ENCODE measurements at regions not wholly inside any gene's neighbourhood (a gene's known extent, or its start where the extent isn't known, plus 50 kb on each side); places are given as distances from the start of the nearest gene placed in this dataset.

- no peak for TF ChIP-seq CTCF (conservative IDR thresholded peaks at IDR 0.05; ENCODE audit: low read length)
- no peak overlapping the region for H3K4me3 ChIP-seq (ENCODE audit: low read length)
- DNase-seq (ENCODE audit: low read depth), result no peak
Measured at GRCh38 chr9:118283488-118283887, 579.3 kb downstream of the TLR4 start.

- no peak overlapping the region for H3K4me3 ChIP-seq (ENCODE audit: low read length)
- TF ChIP-seq CTCF (conservative IDR thresholded peaks at IDR 0.05; ENCODE audit: low read length), result no peak
- no peak for DNase-seq (ENCODE audit: low read depth)
Measured at GRCh38 chr9:118290116-118290515, 585.9 kb downstream of the TLR4 start.

- no peak for DNase-seq (ENCODE audit: low read depth)
- no peak for TF ChIP-seq CTCF (conservative IDR thresholded peaks at IDR 0.05; ENCODE audit: low read length)
- H3K4me3 ChIP-seq (ENCODE audit: low read length), result no peak overlapping the region
Measured at GRCh38 chr9:118295413-118295812, 591.2 kb downstream of the TLR4 start.

GRCh38 chr9:118302721-118303120, 598.5 kb downstream of the TLR4 start:
- H3K4me3 ChIP-seq (ENCODE audit: low read length), result no peak overlapping the region
- no peak for DNase-seq (ENCODE audit: low read depth)
- TF ChIP-seq CTCF (conservative IDR thresholded peaks at IDR 0.05; ENCODE audit: low read length), result no peak

GRCh38 chr9:118303216-118303615, 599.0 kb downstream of the TLR4 start:
- H3K4me3 ChIP-seq (ENCODE audit: low read length), result no peak overlapping the region
- no peak for DNase-seq (ENCODE audit: low read depth)
- no peak for TF ChIP-seq CTCF (conservative IDR thresholded peaks at IDR 0.05; ENCODE audit: low read length)

GRCh38 chr9:118305331-118305730, 601.1 kb downstream of the TLR4 start:
- DNase-seq (ENCODE audit: low read depth), result no peak
- no peak for TF ChIP-seq CTCF (conservative IDR thresholded peaks at IDR 0.05; ENCODE audit: low read length)
- no peak overlapping the region for H3K4me3 ChIP-seq (ENCODE audit: low read length)

GRCh38 chr9:118306801-118307200, 602.6 kb downstream of the TLR4 start:
- DNase-seq (ENCODE audit: low read depth), result no peak
- no peak for TF ChIP-seq CTCF (conservative IDR thresholded peaks at IDR 0.05; ENCODE audit: low read length)
- H3K4me3 ChIP-seq (ENCODE audit: low read length), result no peak overlapping the region

Measured in AG10803 (cell line).